ENCODE measurements at regions not wholly inside any gene's neighbourhood (a gene's known extent, or its start where the extent isn't known, plus 50 kb on each side); places are given as distances from the start of the nearest gene placed in this dataset.

DNA sequence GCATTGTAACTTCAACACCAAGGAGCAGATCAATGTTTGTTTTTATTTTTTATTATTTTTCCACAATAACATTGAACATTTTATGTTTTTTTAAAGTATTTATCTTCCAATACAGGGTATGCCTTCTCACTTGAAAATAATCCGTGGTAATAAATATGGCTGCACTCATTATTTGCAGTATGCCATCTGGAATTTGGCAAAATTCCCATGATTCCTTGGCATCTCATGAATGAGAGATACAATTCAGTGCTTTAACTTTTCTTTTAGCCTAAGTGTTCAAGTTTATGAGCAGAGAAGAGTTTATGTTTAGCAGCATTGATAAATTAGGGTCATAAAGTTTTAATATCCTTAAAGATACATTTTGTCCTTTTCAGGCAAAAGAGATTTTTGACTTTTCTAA is 1109.6 kb upstream of the ATXN8OS start:
- no peak overlapping the region for H3K4me3 ChIP-seq (replicated peaks; ENCODE audit: low read depth, low read length)
- no peak for TF ChIP-seq CTCF (IDR thresholded peaks at IDR 0.05; ENCODE audit: low read length, missing control alignments)
- DNase-seq (ENCODE audit: low read depth): no peak

DNA sequence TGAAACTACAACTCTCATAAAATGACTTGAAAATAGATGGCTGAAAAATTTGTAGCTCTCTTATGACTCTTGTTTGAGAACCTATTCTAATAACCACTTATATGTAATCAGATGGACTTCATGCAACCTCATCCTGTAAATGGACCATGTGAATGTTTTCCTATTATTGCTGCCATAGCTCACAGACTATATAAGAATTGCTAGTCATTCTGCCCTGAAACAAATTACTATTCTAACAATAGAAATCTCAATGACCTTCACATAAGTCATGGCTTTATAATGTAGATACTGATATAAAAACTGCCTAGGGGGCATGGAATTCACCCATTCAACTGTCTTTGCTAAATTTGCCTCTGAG is 1111.0 kb upstream of the ATXN8OS start:
- H3K4me3 ChIP-seq (replicated peaks; ENCODE audit: low read depth, low read length): no peak overlapping the region
- DNase-seq (ENCODE audit: low read depth): no peak
- TF ChIP-seq CTCF (IDR thresholded peaks at IDR 0.05; ENCODE audit: low read length, missing control alignments): no peak

DNA sequence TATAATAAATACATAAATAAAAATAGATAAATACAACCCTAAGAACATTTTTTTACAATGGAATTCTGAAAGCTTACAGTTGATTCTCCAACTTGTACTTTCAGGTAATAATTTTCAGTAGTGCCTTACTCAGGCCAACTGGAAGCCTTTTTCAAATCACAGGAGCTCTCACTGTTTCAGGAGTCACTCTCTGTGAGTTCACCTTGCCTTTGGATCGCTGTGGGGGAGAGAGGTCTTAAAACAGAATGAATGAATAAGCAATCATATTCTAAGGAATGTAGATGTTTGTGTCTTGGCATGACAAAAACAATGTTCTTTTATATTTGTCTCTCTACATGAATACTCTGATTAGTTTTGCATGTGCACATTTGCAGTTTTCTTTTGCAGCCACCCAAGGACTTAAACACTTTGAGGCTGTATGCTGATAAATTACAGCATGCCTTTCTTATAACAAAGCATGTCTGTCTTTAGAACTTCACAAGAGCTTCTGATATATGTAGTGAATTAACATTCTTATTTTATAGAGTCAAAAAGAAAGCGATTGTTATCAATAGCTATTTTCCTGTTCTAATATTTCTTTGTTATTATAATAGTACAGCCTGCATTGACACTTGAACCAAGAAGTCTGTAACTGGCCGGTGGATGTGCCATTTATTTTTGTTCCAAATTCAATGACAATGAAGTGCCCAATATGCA is 1111.5 kb upstream of the ATXN8OS start:
- TF ChIP-seq CTCF (IDR thresholded peaks at IDR 0.05; ENCODE audit: low read length, missing control alignments): no peak
- no peak for DNase-seq (ENCODE audit: low read depth)
- no peak overlapping the region for H3K4me3 ChIP-seq (replicated peaks; ENCODE audit: low read depth, low read length)

GRCh38 chr13:68993154-68993553 is 1114.5 kb upstream of the ATXN8OS start:
- TF ChIP-seq CTCF (IDR thresholded peaks at IDR 0.05; ENCODE audit: low read length, missing control alignments): no peak
- no peak overlapping the region for H3K4me3 ChIP-seq (replicated peaks; ENCODE audit: low read depth, low read length)
- DNase-seq (ENCODE audit: low read depth): no peak

- no peak for TF ChIP-seq CTCF (IDR thresholded peaks at IDR 0.05; ENCODE audit: low read length, missing control alignments)
- H3K4me3 ChIP-seq (replicated peaks; ENCODE audit: low read depth, low read length): no peak overlapping the region
- no peak for DNase-seq (ENCODE audit: low read depth)
Observed at GRCh38 chr13:68988176-68988575, 1119.5 kb upstream of the ATXN8OS start.

DNA sequence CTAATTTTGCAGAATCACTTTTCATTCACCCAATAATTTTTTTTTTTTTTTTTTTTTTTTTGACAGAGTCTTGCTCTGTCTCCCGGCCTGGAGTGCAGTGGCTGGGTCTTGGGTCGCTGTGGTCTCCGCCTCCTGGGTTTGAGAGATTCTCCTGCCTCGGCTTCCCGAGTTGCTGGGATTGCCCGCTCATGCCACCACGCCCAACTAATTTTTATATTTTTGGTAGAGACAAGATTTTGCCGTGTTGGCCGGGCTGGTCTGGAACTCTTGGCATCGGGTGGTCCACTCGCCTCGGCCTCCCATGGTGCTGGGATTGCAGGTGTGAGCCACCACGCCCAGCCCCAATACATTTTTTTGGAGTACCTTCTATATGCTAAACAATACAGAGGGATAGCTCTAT is 1120.0 kb upstream of the ATXN8OS start:
- no peak for TF ChIP-seq CTCF (IDR thresholded peaks at IDR 0.05; ENCODE audit: low read length, missing control alignments)
- H3K4me3 ChIP-seq (replicated peaks; ENCODE audit: low read depth, low read length): no peak overlapping the region
- DNase-seq (ENCODE audit: low read depth): no peak

GRCh38 chr13:68984688-68985319 is 1122.8 kb upstream of the ATXN8OS start:
- no peak overlapping the region for H3K4me3 ChIP-seq (replicated peaks; ENCODE audit: low read depth, low read length)
- DNase-seq (ENCODE audit: low read depth): no peak
- TF ChIP-seq CTCF (IDR thresholded peaks at IDR 0.05; ENCODE audit: low read length, missing control alignments): no peak
